GM13977 (cell line): ENCODE measurements at regions not wholly inside any gene's neighbourhood (a gene's known extent, or its start where the extent isn't known, plus 50 kb on each side); places are given as distances from the start of the nearest gene placed in this dataset.

Experiments used
- DNase-seq: peaks from one replicate; pipeline ENCODE4 v3.0.0; 2012; ENCODE audit warnings: low spot score
- in situ Hi-C: fragments of 300-500 bp; cut with MboI; formaldehyde crosslinking; loops from one replicate; pipeline ENCODE4 v1.12.0; 2022; ENCODE audit warnings: low sequenced_read_pairs, low pct_unique_long_range_greater_than_20kb, mixed read lengths, inconsistent platforms; ENCODE audit not compliant: unreplicated experiment
- TF ChIP-seq, protein P1 (sequence below): IDR thresholded peaks from 2 replicates; pipeline ENCODE4 v1.5.1; 2012; ENCODE audit warnings: mild to moderate bottlenecking, control low read depth; ENCODE audit not compliant: insufficient read depth; ENCODE audit errors: extremely low read depth, missing control alignments

- DNase-seq: no peak
- in situ Hi-C loops: no loop called here
- TF ChIP-seq, protein P1, sequence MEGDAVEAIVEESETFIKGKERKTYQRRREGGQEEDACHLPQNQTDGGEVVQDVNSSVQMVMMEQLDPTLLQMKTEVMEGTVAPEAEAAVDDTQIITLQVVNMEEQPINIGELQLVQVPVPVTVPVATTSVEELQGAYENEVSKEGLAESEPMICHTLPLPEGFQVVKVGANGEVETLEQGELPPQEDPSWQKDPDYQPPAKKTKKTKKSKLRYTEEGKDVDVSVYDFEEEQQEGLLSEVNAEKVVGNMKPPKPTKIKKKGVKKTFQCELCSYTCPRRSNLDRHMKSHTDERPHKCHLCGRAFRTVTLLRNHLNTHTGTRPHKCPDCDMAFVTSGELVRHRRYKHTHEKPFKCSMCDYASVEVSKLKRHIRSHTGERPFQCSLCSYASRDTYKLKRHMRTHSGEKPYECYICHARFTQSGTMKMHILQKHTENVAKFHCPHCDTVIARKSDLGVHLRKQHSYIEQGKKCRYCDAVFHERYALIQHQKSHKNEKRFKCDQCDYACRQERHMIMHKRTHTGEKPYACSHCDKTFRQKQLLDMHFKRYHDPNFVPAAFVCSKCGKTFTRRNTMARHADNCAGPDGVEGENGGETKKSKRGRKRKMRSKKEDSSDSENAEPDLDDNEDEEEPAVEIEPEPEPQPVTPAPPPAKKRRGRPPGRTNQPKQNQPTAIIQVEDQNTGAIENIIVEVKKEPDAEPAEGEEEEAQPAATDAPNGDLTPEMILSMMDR: no peak
Measured at GRCh38 chr15:97129674-97130073, 799.2 kb downstream of the NR2F2 start.

GRCh38 chr15:97140216-97140615 lies 809.7 kb downstream of the NR2F2 start:
- TF ChIP-seq, protein P1: no peak
- DNase-seq: no peak
- in situ Hi-C loops: no loop called here

GRCh38 chr15:97141360-97141759 lies 810.9 kb downstream of the NR2F2 start:
- TF ChIP-seq, protein P1: no peak
- DNase-seq: no peak
- in situ Hi-C loops: no loop called here

- no peak for DNase-seq
- TF ChIP-seq, protein P1: no peak
- in situ Hi-C loops: no loop called here
Measured at GRCh38 chr15:97141871-97142270, 811.4 kb downstream of the NR2F2 start.

DNA sequence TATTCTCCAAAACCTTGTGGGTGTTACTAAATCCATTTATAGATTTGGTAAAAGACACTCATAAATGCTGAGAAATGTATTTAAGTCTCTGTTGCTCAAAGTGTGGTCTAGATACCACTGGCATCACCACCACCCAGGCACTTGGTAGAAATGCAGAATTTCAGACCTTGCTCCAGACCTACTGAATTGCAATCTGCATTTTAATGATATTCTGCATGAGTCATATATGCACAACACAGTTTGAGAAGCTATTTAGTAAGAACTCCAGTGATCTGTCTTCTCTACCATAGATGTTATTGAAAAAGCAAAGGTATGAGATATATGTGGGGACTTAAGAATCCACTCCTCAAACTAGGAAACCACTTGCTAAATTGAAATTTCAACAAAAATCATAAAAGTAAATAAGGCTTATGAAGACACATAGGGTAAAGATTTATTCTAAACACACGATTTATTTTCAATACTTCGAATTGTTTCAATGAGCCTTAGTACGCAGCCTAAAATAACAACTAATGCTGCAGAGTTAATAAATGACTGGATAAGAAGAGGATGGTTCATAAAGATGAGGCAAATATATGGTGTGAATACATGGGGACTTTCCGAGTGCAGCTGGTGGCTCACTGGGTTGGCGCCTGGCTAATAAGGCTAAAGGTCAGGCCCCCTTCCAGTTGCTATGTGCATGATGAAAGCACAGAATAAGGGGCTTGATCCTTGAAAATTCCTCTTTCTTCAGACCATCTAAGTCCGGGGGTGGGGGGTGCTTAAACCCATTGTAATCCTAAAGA lies 813.3 kb downstream of the NR2F2 start:
- no peak for DNase-seq
- in situ Hi-C loops: no loop called here
- TF ChIP-seq, protein P1: no peak

GRCh38 chr15:97144377-97144711 lies 813.8 kb downstream of the NR2F2 start:
- TF ChIP-seq, protein P1: no peak
- in situ Hi-C loops: no loop called here
- DNase-seq: no peak
